ENCODE measurements at regions not wholly inside any gene's neighbourhood (a gene's known extent, or its start where the extent isn't known, plus 50 kb on each side); places are given as distances from the start of the nearest gene placed in this dataset.
"Not testable (repeated sequence)": the region's sequence is repeated elsewhere in the genome, so short reads cannot be mapped to it uniquely, and the experiment has no call there.

GRCh38 chr1:244758708-244759107 is 76.8 kb upstream of the COX20 start:
- no peak for DNase-seq

- DNase-seq = no peak
Measured at GRCh38 chr1:244759158-244759557, 76.3 kb upstream of the COX20 start.

DNA sequence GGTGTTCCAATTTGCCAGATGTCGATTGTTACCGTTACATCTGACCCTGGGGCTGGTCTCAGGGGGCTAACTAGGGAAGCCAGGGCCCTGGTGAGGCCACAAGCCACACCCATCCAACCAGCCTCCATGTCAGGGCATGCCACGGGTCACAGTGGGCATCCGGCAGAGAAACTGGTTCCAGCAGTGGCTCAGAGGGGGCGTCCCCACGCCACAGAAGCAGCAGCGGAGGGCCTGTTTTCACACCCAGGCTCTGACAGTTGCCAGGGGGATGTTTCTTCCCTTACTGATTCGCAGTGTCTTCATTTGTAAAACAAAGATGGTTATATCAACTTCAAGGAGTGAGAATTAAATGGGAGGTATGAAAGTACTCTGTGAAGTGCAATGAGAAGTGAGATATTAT is 75.0 kb upstream of the COX20 start:
- no peak for DNase-seq

- no peak for DNase-seq
Measured at GRCh38 chr1:244761279-244761678, 74.2 kb upstream of the COX20 start.

- no peak for DNase-seq
Measured at GRCh38 chr1:244762629-244763028, 72.8 kb upstream of the COX20 start.

DNA sequence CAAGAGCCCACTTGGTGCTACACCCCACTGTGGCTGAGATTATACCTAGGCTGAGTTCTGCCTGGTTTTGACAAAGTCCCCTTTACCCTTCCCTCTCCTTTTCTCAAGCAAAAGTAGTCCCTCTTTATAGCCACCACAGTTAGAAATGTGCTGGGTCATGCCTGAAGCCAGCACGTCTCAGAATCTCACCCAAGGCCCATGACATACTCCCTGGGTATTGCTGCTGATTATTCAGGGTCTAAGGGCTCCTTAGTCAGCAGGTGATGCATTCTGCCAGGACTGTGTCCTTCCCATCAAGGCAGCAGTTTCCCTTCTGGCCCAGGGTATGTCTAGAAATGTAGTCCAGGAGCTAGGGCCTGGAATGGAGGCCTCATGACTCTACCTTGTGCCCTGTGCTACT is 67.3 kb upstream of the COX20 start:
- no peak for DNase-seq

DNA sequence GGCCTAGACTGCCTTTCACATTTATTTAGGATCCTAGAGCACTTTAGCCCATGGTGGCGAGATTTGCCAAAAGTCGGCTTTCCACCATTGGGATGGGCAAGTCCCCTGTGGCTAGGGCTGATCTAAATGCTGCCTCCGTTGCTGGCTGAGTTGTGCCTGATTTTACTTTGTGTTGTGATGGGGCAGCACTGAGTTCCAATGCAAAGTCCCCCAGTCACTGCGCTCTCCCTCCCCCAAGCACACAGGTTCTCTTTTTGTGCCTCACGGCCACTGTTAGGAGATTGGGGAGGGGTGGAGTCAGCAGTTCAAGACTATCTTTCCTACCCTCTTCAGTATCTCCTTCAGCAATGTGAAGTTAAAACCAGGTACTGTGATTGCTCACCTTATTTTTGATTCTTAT is 66.7 kb upstream of the COX20 start:
- no peak for DNase-seq

DNA sequence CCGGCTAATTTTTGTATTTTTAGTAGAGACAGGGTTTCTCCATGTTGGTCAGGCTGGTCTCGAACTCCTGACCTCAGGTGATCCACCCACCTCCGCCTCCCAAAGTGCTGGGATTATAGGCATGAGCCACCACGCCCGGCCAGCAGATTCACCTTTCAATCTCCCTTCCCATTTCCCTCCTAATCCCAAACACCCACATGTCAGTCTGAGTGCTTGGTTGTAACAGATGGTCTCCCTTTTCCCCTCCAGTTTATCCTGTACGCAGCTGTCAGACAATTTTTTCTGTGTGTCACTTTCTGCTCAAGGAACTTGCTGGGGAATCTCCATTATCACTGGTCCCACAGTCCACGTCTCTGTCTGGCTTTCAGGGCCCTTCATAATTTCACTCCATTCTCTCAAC is 64.9 kb upstream of the COX20 start:
- not testable (repeated sequence) for DNase-seq

DNA sequence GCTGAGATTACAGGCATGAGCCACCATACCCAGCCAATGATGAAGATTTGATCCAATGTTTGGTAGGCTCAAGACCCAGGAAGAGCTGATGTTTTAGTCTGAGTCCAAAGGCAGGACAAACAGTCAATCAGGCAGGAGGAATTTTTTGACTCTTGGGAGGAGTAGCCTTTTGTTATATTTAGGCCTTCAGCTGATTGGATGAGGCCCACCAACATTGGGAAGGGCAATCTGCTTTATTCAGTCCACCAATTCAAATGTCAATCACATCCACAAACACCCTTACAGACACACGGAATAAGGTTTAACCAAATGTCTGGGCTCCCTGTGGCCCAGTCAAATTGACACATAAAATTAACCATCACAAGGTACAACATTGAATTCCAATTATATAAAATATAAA is 61.9 kb upstream of the COX20 start:
- no peak for DNase-seq

GRCh38 chr1:244776783-244777182 is 58.7 kb upstream of the COX20 start:
- not testable (repeated sequence) for DNase-seq

- peak; percentile 84 for DNase-seq
Measured at GRCh38 chr1:244778344-244778743, 57.1 kb upstream of the COX20 start.

DNA sequence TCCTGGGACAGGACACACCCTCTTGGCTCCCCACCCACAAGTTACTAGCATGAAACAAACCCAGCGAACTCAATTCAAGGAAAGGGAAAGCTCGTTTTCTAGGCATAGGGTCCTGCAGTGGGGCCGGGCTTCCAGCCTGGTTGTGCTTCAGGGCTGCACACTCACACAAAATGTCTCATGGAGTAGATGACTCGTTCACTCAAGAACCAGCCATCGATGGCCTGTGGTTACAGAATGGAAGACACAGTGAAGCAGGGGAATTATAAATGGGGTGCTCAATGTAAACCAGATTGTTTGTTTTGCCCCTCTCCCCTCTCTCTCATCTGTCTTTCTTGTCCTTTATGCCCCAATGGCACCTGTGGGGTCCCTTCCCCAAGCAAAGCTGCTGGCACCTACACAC is 56.0 kb upstream of the COX20 start:
- peak; percentile 39 for DNase-seq

- DNase-seq = no peak
Measured at GRCh38 chr1:244780311-244780710, 55.1 kb upstream of the COX20 start.

GRCh38 chr1:244782056-244782455 is 53.4 kb upstream of the COX20 start:
- peak; percentile 12 for DNase-seq

DNA sequence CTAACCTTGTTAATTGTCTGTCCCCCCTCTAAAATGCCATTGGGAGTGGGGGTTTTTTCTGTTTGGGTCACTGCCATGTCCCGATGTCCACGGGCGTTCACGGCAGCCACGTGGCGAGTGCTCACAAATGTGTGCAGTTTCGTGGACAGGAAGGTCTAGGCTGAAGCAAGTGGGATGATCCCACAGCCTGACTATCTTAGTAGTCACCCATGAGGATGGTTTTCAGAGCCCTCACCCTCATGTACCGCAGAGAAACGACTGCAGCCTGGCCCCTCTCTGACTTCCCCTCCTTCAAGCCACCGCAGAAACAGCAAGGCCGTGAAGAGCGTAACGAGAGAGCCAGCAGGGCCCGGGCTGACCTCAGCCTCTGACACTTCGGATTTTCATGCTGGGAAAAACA is 52.3 kb upstream of the COX20 start:
- DNase-seq = no peak

Measured in fibroblast of upper back skin (primary cell).